Activated CD8-positive, alpha-beta memory T cell treated with anti-CD3 and anti-CD28 coated beads, Interleukin-2, amount 10 ng/mL, durations not matched to agents 7 days and 5 days (primary cell): ENCODE measurements at regions not wholly inside any gene's neighbourhood (a gene's known extent, or its start where the extent isn't known, plus 50 kb on each side); places are given as distances from the start of the nearest gene placed in this dataset.

Experiments
- ATAC-seq: fragments of 150-1000 bp; cut with Tn5 transposase; one replicate; pipeline ENCODE4 v1.10.0; 2021; ENCODE audit warnings: moderate library complexity
- CTCF ChIA-PET: fragments of 350-600 bp; sonication (Branson Sonifier 250); formaldehyde crosslinking; loops from one replicate; lab custom pipeline; 2021; ENCODE audit warnings: antibody characterized with exemption; lab: Charles Lee
- DNase-seq: peaks from one replicate; pipeline ENCODE4 v3.0.0-alpha.2; 2020
- H3K27ac Mint-ChIP-seq: one replicate; pipeline ENCODE4 v1.8.0; 2021; ENCODE audit warnings: mild to moderate bottlenecking, mixed read lengths
- H3K27me3 Mint-ChIP-seq: one replicate; pipeline ENCODE4 v1.8.0; 2021; ENCODE audit warnings: mixed read lengths
- H3K36me3 Mint-ChIP-seq: one replicate; pipeline ENCODE4 v1.8.0; 2021; ENCODE audit warnings: mild to moderate bottlenecking, mixed read lengths
- H3K4me1 Mint-ChIP-seq: one replicate; pipeline ENCODE4 v1.8.0; 2021; ENCODE audit warnings: mixed read lengths
- H3K4me3 Mint-ChIP-seq: one replicate; pipeline ENCODE4 v1.8.0; 2021; ENCODE audit warnings: mild to moderate bottlenecking, moderate library complexity, mixed read lengths
- H3K9me3 Mint-ChIP-seq: one replicate; pipeline ENCODE4 v1.8.0; 2022; ENCODE audit warnings: low read depth, mixed read lengths

DNA sequence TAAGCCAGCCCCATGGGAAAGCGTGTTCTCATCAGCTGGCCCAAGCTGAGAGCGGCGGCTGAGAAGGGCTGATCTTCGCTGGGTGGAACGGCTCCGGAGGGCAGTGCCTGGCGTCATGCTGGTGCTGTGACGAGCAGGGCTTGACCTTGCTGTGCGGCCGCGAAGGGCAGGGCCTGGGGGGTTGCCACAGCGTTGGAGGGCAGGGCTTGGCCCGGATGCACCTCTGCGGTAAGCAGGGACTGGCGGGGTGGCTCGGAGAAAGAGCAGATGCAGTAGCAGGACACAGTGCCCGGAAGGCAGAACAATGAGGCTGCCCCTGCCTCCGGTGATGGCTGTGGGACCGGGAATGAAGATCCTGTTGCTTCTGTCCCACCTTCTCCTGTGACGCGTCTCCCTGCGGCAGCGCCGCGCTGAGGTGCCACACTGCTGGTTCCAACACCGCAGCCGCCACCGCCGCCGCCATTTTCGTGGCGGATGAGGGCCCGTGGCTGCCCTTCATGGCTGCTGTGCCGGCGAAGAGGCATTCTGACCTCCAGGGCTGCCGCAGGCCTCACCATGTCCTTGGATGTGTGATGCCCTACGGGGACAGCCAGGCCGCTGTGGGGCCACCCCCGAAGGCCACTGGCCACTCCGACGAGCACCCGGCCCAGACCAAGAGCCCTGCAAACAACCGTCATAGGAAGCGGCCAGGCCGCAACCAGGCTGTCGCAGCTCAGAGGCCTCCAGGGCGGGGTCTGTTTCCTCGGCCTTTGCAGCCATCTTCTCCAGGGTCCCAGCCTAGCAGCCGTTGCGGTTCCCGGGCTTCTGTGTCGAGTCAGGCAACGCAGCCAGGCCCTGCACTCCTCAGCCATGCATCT, 890.5 kb upstream of the CTNND2 start:
- no peak for DNase-seq
- Mint-ChIP-seq H3K27ac (no peak overlapping the region), H3K4me3 (no peak overlapping the region), H3K4me1 (no peaks in the 10 kb centered on the region), H3K27me3 (no peaks in the 10 kb centered on the region), H3K36me3 (no peaks in the 10 kb centered on the region), H3K9me3 (peaks cover 10% of the 10 kb centered on the region)
- CTCF ChIA-PET = no interaction called here
- no peak for ATAC-seq

DNA sequence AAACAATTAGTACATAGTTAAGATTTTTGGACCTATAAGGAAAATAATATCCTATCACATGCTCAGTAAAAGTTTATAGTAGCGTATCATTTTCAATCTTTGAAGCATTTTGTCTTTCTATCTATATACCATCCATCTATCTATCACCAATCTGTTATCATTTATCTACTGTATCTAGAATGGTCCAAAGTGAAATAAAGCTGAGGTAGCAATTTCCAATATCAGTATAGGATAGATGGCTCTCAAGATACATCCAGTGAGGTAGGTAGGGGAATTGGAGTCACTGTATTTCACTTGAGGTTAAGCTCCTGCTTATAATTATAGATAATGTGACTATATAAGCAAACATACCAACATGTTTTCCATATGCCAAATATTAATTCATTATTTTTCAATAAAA, 889.1 kb upstream of the CTNND2 start:
- ATAC-seq (no peak), DNase-seq (no peak)
- CTCF ChIA-PET = no interaction called here
- Mint-ChIP-seq H3K4me3 (no peak overlapping the region), H3K36me3 (no peaks in the 10 kb centered on the region), H3K27me3 (no peaks in the 10 kb centered on the region), H3K27ac (no peak overlapping the region), H3K9me3 (peaks cover 15% of the 10 kb centered on the region), H3K4me1 (no peaks in the 10 kb centered on the region)

DNA sequence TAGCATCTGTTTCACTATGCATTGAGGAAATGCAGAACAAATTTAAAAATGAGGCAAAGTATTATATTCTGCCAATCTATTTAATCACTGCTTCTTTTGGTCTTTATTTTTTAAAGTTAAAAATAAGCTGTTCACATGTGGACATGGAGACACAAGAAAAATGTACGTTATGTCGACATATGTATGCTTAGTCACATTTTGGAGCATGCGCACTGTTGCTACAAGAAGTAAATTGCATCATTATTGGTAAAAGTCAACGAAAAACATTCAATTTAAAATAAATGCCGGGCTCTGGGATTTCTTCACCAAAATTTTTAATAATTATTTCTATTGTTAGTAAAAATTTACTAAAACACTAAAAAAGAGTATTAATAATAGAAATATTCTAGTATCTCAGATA, 876.3 kb upstream of the CTNND2 start:
- no peak for DNase-seq
- CTCF ChIA-PET = no interaction called here
- Mint-ChIP-seq H3K27ac (no peak overlapping the region), H3K27me3 (no peaks in the 10 kb centered on the region), H3K4me3 (no peak overlapping the region), H3K9me3 (peaks cover 3% of the 10 kb centered on the region), H3K4me1 (no peaks in the 10 kb centered on the region), H3K36me3 (no peaks in the 10 kb centered on the region)
- ATAC-seq = no peak

DNA sequence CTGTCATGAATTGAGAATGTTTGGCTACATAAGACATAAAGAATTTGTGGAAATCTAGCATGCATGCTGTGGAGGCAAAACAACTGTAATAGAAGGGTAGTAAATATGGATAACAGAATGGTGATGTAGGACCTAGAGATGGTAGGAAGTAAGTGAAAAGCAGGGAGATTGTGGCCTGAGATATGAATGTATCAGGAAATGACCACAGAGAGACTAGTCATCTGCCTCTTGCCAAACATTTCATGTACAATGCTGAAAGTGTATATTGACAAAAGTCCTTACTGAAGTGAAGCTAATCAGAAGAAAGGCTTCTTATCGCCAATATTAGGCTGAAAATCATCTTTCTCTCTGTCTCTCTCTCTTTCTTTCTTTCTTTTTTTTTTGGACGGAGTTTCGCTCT, 873.1 kb upstream of the CTNND2 start:
- no peak overlapping the region for H3K27ac Mint-ChIP-seq
- no peaks in the 10 kb centered on the region for H3K4me1 Mint-ChIP-seq
- no peak overlapping the region for H3K4me3 Mint-ChIP-seq
- H3K9me3 Mint-ChIP-seq = peaks cover 3% of the 10 kb centered on the region
- no peaks in the 10 kb centered on the region for H3K36me3 Mint-ChIP-seq
- CTCF ChIA-PET = no interaction called here
- no peaks in the 10 kb centered on the region for H3K27me3 Mint-ChIP-seq
- no peak for ATAC-seq
- DNase-seq = no peak

DNA sequence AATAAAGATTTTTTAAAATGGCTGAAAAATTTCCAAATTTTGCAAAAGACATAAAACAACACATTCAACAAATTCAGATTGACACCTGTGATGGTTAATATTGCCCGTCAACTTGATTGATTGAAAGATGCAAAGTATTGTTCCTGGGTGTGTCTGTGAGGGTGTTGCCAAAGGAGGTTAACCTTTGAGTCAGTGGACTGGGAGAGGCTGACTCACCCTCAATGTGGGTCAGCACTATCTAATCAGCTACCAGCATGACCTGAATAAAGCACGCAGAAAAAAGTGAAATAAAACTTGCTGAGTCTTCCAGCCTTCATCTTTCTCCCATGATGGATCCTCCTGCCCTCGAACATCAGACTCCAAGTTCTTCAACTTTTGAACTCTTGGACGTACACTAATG, 868.0 kb upstream of the CTNND2 start:
- no peak overlapping the region for H3K27ac Mint-ChIP-seq
- no peaks in the 10 kb centered on the region for H3K36me3 Mint-ChIP-seq
- no peaks in the 10 kb centered on the region for H3K4me1 Mint-ChIP-seq
- DNase-seq (no peak), ATAC-seq (no peak)
- H3K9me3 Mint-ChIP-seq = peaks cover 2% of the 10 kb centered on the region
- CTCF ChIA-PET = no interaction called here
- no peak overlapping the region for H3K4me3 Mint-ChIP-seq
- H3K27me3 Mint-ChIP-seq = no peaks in the 10 kb centered on the region

DNA sequence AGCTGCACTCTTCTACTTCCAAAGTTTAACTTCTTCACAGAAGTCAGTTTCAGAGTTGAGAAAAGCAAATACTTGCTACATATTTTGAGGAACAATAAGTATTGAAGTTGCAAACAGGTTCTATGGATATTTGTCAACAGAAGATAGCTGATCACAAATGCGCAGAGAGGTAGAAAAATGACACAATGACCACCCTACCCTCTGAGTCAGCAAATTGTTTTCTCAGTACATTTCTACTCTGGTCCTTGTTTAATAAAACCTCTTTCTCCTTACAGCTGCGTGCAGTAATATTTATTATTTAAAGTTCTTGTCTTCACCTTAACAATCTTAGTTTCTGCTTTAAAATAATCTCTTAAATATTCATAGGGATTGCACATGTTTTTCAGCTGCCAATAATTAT, 855.1 kb upstream of the CTNND2 start:
- Mint-ChIP-seq H3K4me1 (no peaks in the 10 kb centered on the region), H3K9me3 (peaks cover 11% of the 10 kb centered on the region), H3K4me3 (no peak overlapping the region), H3K36me3 (no peaks in the 10 kb centered on the region), H3K27me3 (no peaks in the 10 kb centered on the region), H3K27ac (no peak overlapping the region)
- CTCF ChIA-PET = no interaction called here
- ATAC-seq (no peak), DNase-seq (no peak)

DNA sequence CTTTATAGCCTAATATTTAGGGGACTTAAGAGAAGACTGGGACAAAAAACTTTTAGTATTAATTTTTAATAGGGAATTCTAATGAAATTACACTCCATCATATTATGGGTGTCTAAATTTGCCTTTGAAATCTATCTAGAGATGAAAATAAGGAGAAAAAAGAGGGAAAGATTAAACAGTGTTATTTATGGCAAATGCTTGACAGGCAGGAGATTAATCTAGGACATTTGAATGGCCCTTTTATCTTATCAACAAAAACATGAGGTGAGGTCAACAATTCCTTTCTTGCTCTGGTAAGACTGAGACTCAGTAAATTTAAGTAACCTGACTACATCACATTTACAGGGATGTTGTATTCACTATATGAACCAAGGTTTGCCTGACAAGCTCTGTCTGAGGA, 852.8 kb upstream of the CTNND2 start:
- no peak for ATAC-seq
- peaks cover 11% of the 10 kb centered on the region for H3K9me3 Mint-ChIP-seq
- H3K27me3 Mint-ChIP-seq = no peaks in the 10 kb centered on the region
- no peak overlapping the region for H3K4me3 Mint-ChIP-seq
- CTCF ChIA-PET = no interaction called here
- H3K27ac Mint-ChIP-seq = no peak overlapping the region
- DNase-seq = no peak
- no peaks in the 10 kb centered on the region for H3K4me1 Mint-ChIP-seq
- H3K36me3 Mint-ChIP-seq = no peaks in the 10 kb centered on the region

DNA sequence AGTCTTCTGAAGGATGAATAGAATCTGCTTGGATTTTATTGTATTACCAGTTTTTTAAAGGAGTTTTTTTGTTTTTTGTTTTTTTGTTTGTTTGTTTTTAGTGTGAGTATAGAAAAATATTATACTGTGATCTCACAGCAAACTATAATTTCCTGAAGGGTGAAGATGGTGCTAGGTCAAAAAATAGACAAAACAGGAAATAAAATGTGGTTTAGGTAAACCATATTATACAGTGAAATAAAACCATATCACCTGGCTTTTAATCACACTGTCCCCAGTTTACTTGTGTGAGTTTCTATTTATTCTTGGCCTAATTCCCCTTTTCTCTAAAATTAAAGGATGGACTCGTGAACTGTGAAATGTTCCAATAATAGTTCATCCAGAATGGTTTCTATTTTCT, 841.3 kb upstream of the CTNND2 start:
- ATAC-seq (no peak), DNase-seq (no peak)
- Mint-ChIP-seq H3K27me3 (no peaks in the 10 kb centered on the region), H3K4me1 (no peaks in the 10 kb centered on the region), H3K4me3 (no peak overlapping the region), H3K36me3 (no peaks in the 10 kb centered on the region), H3K9me3 (no peaks in the 10 kb centered on the region), H3K27ac (no peak overlapping the region)
- CTCF ChIA-PET = no interaction called here

DNA sequence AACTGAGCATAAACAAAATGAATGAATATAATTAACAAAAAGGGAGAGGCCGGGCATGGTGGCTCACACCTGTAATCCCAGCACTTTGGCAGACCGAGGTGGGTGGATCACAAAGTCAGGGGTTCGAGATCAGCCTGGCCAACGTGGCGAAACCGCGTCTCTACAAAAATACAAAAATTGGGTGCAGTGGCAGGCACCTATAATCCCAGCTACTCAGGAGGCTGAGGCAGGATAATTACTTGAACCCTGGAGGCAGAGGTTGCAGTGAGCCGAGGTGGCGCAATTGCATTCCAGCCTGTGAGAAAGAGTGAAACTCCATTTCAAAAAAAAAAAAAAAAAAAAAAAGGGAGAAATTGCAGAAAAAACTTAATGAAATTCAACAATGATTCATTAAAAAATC, 839.3 kb upstream of the CTNND2 start:
- ATAC-seq (no peak), DNase-seq (no peak)
- Mint-ChIP-seq H3K4me3 (no peak overlapping the region), H3K9me3 (peaks cover 3% of the 10 kb centered on the region), H3K27ac (no peak overlapping the region), H3K36me3 (no peaks in the 10 kb centered on the region), H3K27me3 (no peaks in the 10 kb centered on the region), H3K4me1 (no peaks in the 10 kb centered on the region)
- CTCF ChIA-PET = no interaction called here

DNA sequence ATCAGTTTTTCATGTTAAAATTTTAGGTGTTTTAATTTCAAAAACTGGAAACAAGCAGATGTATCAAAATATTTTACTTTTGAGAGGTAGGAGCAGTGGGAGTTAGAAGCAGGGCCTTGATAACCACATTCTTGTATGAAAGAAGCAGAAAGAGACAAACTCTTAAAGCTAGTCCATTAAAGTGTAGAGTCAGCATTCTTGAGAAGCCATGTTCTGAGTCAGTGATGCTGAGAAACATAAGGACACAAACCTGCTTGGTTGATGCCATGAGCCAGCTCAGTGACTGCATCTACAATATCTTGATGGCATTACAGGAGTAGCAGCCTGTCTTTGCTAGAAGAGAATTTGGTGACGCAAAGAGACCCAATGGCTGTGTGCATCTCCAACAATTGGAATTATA, 826.1 kb upstream of the CTNND2 start:
- H3K27me3 Mint-ChIP-seq = no peaks in the 10 kb centered on the region
- no peaks in the 10 kb centered on the region for H3K36me3 Mint-ChIP-seq
- H3K4me3 Mint-ChIP-seq = no peak overlapping the region
- CTCF ChIA-PET = no interaction called here
- DNase-seq = no peak
- H3K27ac Mint-ChIP-seq = no peak overlapping the region
- ATAC-seq = no peak
- H3K9me3 Mint-ChIP-seq = peaks cover 6% of the 10 kb centered on the region
- H3K4me1 Mint-ChIP-seq = no peaks in the 10 kb centered on the region

DNA sequence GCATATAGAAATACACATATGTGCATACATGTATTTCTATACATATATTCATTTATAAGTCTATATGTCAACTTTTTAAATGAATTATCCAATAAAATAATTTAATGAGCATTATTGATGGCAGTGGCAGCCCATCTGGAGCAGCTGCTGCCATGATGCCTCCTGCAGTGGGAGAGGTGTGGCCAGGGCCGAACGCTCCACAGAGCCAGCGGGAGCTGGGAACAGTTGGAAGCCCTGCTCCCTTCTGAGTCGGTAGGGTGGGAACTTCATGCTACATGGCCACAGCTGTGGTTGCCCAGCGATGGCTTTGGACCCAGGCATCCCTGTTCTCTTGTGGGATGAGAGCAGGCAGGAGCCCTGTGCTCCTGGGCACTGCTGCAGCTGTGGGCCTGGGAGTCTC, 812.4 kb upstream of the CTNND2 start:
- ATAC-seq (no peak), DNase-seq (no peak)
- CTCF ChIA-PET = no interaction called here
- no peaks in the 10 kb centered on the region for H3K4me1 Mint-ChIP-seq
- no peak overlapping the region for H3K27ac Mint-ChIP-seq
- no peaks in the 10 kb centered on the region for H3K36me3 Mint-ChIP-seq
- no peak overlapping the region for H3K4me3 Mint-ChIP-seq
- H3K9me3 Mint-ChIP-seq = peaks cover 12% of the 10 kb centered on the region
- H3K27me3 Mint-ChIP-seq = no peaks in the 10 kb centered on the region

DNA sequence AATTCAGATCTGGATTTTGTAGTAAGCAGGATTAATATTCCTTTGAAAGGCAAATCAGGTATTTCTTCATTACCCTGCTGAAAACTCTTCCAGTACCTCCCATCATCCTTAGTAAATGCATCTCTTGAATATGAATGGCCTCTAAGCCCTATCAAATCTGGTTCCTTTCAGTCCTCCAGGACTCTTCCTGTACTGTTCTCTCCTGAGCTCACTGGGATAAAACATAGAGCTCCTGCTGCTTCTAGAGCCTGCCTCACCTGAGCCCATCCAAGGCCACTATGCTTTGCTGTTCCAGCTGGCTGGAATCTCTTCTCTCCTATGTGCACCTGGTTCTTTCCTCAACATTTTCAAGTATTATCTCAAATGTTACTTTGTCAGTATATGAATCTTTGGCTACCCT, 803.3 kb upstream of the CTNND2 start:
- no peak for DNase-seq
- H3K4me3 Mint-ChIP-seq = no peak overlapping the region
- peaks cover 5% of the 10 kb centered on the region for H3K9me3 Mint-ChIP-seq
- H3K36me3 Mint-ChIP-seq = no peaks in the 10 kb centered on the region
- CTCF ChIA-PET = no interaction called here
- H3K4me1 Mint-ChIP-seq = no peaks in the 10 kb centered on the region
- H3K27ac Mint-ChIP-seq = no peak overlapping the region
- no peaks in the 10 kb centered on the region for H3K27me3 Mint-ChIP-seq
- no peak for ATAC-seq

DNA sequence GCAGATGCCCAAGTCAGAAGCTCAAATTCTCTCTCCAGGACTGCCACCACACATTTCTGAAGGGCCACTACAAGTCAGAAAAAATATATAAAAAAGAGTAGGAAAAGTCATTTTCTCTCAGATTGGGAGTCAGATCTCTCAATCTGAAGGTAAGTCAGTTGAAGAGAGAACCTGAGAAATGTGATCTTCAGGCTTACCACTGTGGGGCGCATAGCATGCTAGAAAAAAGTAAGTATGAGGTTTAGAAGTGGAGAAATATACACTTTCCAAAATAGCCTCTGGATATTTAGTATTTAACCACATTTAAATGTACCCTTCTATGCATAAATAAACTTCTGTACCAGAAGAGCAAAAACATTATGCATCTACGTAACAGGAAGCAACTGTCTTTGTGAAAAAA, 800.7 kb upstream of the CTNND2 start:
- DNase-seq (no peak), ATAC-seq (no peak)
- Mint-ChIP-seq H3K9me3 (peaks cover 5% of the 10 kb centered on the region), H3K4me1 (no peaks in the 10 kb centered on the region), H3K27ac (no peak overlapping the region), H3K4me3 (no peak overlapping the region), H3K27me3 (no peaks in the 10 kb centered on the region), H3K36me3 (no peaks in the 10 kb centered on the region)
- CTCF ChIA-PET = interaction anchor here (1.1 kb wide), 1 partner anchor 165 kb away, joined by 3 read pairs; no protein-coding TSS in a partner anchor

DNA sequence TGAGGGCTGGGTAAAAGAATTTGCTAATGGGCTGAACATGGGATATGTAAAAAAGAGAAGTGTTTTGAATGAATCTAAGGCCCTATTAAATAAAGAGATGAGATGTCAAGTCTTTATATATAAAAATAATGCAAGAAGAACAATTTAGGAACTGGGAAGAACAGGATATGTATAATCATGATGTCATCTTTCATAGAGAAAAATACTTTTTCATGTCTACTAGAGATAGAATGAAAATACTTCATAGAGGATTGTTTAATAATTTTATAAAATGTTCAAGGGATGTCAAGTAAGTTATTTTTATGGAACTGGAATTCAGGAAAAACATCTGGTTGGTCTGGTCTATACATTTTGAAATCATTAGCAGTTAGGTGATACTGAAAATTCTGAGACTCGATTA, 799.0 kb upstream of the CTNND2 start:
- H3K4me1 Mint-ChIP-seq = no peaks in the 10 kb centered on the region
- no peak overlapping the region for H3K4me3 Mint-ChIP-seq
- no peak for ATAC-seq
- H3K9me3 Mint-ChIP-seq = peaks cover 5% of the 10 kb centered on the region
- no peaks in the 10 kb centered on the region for H3K36me3 Mint-ChIP-seq
- no peaks in the 10 kb centered on the region for H3K27me3 Mint-ChIP-seq
- DNase-seq = no peak
- CTCF ChIA-PET = no interaction called here
- no peak overlapping the region for H3K27ac Mint-ChIP-seq
